Large intestine (tissue), 3 donors: ENCODE measurements at regions not wholly inside any gene's neighbourhood (a gene's known extent, or its start where the extent isn't known, plus 50 kb on each side); places are given as distances from the start of the nearest gene placed in this dataset.
A peak's percentile ranks its signal among the peaks of the same experiment; 100 is the strongest.

Experiments used
- DNase-seq, 2 donors: peaks; one replicate each; pipeline versions ENCODE4 v3.0.0 to v3.0.0-alpha.2; 2013
- H3K27ac ChIP-seq: one replicate; pipeline ENCODE4 v1.5.1; 2013; ENCODE audit warnings: low read length
- H3K27me3 ChIP-seq: 2 replicates; pipeline ENCODE4 v1.6.1; 2013; ENCODE audit warnings: low read length; ENCODE audit not compliant: control insufficient read depth, insufficient read depth
- H3K36me3 ChIP-seq: 2 replicates; pipeline ENCODE4 v1.6.1; 2013; ENCODE audit warnings: low read length; ENCODE audit not compliant: control insufficient read depth, insufficient read depth
- H3K4me1 ChIP-seq: one replicate; pipeline ENCODE4 v1.6.1; 2013; ENCODE audit warnings: low read length; ENCODE audit not compliant: control insufficient read depth, insufficient read depth
- H3K4me3 ChIP-seq: one replicate; pipeline ENCODE4 v1.5.1; 2013; ENCODE audit warnings: low read length
- H3K9me3 ChIP-seq: one replicate; pipeline ENCODE4 v1.6.1; 2013; ENCODE audit warnings: mild to moderate bottlenecking, low read depth, low read length, moderate library complexity; ENCODE audit not compliant: control insufficient read depth
- WGBS: methylation state at CpG from one replicate; pipeline ENCODE4 v1.1.5; 2013; ENCODE audit warnings: low lambda C conversion rate; ENCODE audit not compliant: insufficient coverage; 5-methylcytosine and 5-hydroxymethylcytosine counted together

DNA sequence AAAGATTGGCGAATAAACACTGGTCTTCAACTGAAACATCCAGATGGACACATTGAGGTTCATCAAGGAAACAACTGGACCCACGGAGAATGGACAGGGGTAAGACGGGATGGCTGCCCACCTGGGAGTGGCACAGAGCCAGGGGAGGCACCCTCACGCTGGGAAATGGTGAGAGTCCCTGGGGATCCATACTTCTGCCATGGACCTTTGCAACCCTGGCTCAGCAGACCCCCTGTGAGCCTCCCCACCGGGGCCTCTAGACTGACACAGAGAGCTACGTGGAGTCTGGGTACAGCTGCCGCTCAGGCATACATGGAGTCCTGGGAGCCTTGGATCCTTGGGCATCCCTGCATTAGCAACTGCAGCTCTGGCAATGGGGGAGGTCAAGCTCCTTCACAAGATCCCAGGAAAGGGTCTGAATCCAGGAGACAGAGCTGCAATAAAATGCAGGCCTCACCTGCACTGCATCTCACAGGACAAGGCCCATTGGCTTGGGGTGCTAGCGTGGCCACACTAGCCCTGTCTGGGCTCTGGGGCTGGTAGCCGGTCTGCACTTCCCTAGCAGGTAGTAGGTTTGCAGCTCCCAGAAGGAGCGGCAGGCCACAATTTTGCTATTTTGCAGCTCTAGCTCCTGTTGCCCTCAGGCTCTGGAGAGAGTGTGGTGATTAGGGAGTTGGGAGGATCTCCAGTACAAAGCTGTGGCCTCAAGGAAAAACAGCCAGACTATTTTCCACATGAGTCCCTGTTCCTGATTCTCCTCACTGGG lies 496.4 kb upstream of the LRRC4C start:
- Histone ChIP-seq H3K27me3 (no peaks in the 10 kb centered on the region), H3K4me3 (no peak overlapping the region), H3K36me3 (no peaks in the 10 kb centered on the region), H3K27ac (no peak overlapping the region), H3K9me3 (peaks cover 3% of the 10 kb centered on the region), H3K4me1 (no peaks in the 10 kb centered on the region)
- WGBS: no CpG with 5 or more reads among the region's 10 CpGs
- no peak for DNase-seq

- Histone ChIP-seq H3K4me3 (no peak overlapping the region), H3K9me3 (peaks cover 3% of the 10 kb centered on the region), H3K4me1 (no peaks in the 10 kb centered on the region), H3K27me3 (no peaks in the 10 kb centered on the region), H3K27ac (no peak overlapping the region), H3K36me3 (no peaks in the 10 kb centered on the region)
- no CpG with 5 or more reads among the region's 1 CpG for WGBS
- DNase-seq: peak in 1 of 2 donors; percentile 44
Measured at GRCh38 chr11:41963406-41963805, 504.0 kb upstream of the LRRC4C start.

- Histone ChIP-seq H3K4me3 (no peak overlapping the region), H3K36me3 (no peaks in the 10 kb centered on the region), H3K9me3 (no peaks in the 10 kb centered on the region), H3K27me3 (no peaks in the 10 kb centered on the region), H3K27ac (no peak overlapping the region), H3K4me1 (no peaks in the 10 kb centered on the region)
- no peak for DNase-seq
- WGBS: 100% methylated on average over 1 of the region's 1 CpG
Measured at GRCh38 chr11:41970681-41971080, 511.2 kb upstream of the LRRC4C start.

DNA sequence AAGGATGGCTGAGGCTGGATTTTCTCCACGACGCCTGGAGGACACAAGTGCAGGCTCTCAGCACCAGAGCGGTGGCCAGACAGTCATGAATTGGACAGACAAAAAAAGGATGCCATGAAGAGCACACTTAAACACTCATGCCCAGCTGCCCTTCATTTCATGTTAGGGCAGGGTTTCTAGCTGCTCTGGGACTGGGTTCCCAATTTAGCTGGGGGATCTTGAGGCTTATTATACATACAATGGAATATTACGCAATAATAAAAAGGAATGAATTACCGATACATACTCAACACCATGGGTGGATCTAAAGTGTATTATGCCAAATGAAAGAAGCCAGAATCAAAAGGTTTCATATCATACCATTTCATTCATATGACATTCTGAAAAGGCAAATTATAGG lies 512.1 kb upstream of the LRRC4C start:
- Histone ChIP-seq H3K4me1 (no peaks in the 10 kb centered on the region), H3K4me3 (no peak overlapping the region), H3K9me3 (no peaks in the 10 kb centered on the region), H3K27me3 (no peaks in the 10 kb centered on the region), H3K27ac (no peak overlapping the region), H3K36me3 (no peaks in the 10 kb centered on the region)
- DNase-seq: no peak
- no CpG with 5 or more reads among the region's 5 CpGs for WGBS

DNA sequence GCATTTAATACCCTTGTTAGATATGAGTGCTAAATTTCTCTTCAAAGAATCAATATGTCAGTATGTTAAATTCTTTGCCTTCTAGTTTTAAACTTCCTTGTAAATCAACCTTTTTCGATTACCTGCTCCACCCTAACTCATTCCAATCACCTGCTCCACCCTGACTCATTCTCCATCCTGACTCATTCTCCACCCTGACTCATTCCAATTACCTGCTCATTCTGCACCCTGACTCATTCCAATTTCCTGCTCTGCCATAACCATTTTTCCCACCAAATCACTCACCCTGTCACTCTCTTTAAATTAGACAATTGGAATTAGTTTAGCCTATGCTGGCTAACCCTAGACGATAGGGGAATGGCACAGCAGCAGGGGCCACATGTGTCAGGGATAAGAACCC lies 519.5 kb upstream of the LRRC4C start:
- Histone ChIP-seq H3K27me3 (no peaks in the 10 kb centered on the region), H3K27ac (no peak overlapping the region), H3K4me1 (no peaks in the 10 kb centered on the region), H3K9me3 (no peaks in the 10 kb centered on the region), H3K36me3 (no peaks in the 10 kb centered on the region), H3K4me3 (no peak overlapping the region)
- WGBS: 92% methylated on average over 2 of the region's 2 CpGs
- DNase-seq: no peak

DNA sequence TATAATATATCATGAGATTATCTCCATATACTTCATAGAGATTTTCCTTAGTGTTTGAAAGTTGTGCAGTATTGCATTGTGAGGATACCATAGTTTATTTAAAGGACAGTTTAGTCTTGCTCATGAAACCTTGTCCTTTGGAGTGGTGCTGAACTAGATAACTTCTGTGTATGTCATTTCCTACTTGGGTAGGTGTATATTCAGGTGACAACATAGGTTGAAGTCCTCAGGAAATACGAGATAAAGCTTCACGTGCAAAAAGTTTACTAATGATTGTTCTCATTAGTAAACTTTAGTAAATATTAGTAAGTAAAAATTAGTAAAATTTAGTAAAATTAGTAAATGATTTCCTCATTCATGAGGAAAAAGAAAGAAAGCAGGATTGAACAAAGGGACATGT lies 521.3 kb upstream of the LRRC4C start:
- H3K27ac ChIP-seq: peak overlapping the region; percentile 44
- DNase-seq: peak; percentile 54 to 81
- no CpG with 5 or more reads among the region's 2 CpGs for WGBS

DNA sequence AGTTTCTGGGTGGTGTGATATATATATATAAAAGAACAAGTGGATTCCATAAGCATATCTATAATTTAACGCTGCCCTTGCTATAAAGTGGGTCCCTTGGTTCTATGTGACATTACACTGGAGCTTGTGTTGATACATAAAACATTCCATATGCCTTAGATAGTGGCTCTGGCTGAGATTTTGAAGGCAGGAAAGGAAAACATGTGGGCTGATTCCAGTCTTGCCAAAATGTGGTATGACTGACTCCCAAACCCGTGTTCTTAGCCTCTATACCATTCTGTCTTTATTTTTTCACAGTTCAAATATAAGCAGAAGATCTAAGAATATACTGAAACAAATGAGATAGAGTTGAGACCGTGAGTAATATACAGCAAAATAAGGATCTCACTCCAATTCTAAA lies 522.8 kb upstream of the LRRC4C start:
- DNase-seq: no peak
- Histone ChIP-seq H3K9me3 (no peaks in the 10 kb centered on the region), H3K36me3 (no peaks in the 10 kb centered on the region), H3K4me3 (no peak overlapping the region), H3K27me3 (no peaks in the 10 kb centered on the region), H3K27ac (no peak overlapping the region), H3K4me1 (no peaks in the 10 kb centered on the region)
- 90% methylated on average over 2 of the region's 3 CpGs for WGBS

More for the DNA sequence above, 521.3 kb upstream of the LRRC4C start:
- Histone ChIP-seq H3K4me3 (no peak overlapping the region), H3K36me3 (no peaks in the 10 kb centered on the region), H3K4me1 (no peaks in the 10 kb centered on the region), H3K27me3 (no peaks in the 10 kb centered on the region), H3K9me3 (no peaks in the 10 kb centered on the region)

DNA sequence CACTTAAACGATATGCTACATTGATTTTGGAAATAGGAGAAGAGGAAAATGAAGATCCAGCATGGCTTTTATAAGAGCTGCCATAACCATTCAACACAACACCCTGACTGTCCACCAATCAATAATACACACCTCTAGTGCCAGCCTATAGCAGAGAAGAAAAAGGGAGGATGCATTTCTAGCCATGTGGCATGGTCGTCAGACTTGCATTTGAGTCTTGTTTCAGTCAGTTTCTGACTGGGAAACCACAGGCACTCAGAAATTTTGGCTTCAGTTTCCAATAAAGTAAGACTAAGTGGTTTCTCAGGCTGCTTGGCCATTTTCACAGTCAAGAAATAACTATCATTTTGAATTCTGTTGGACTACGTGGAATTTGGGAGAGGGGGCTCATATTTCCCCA lies 523.5 kb upstream of the LRRC4C start:
- H3K27me3 ChIP-seq: no peaks in the 10 kb centered on the region
- H3K9me3 ChIP-seq: no peaks in the 10 kb centered on the region
- no peaks in the 10 kb centered on the region for H3K36me3 ChIP-seq
- DNase-seq: no peak
- no peaks in the 10 kb centered on the region for H3K4me1 ChIP-seq
- WGBS: no CpG with 5 or more reads among the region's 3 CpGs
- H3K27ac ChIP-seq: no peak overlapping the region
- no peak overlapping the region for H3K4me3 ChIP-seq

DNA sequence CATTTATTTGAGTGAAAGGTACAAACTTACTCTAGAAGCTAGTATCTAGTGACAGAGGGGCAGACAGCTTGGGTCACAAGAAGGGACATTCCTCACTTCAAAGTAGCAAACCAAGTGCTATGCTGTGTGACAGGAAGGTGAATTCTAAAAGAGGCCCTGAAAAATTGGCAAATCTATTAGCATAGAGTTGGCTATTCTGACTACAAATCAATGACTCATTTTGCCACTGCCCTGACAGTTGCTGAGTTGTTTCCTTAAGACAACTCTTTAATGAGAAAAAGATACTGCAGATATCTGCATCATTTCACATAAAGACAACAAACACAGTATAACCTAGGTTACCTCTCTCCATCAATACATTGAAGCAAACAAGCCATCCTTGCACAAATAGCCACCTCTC lies 524.0 kb upstream of the LRRC4C start:
- no peak for DNase-seq
- H3K27ac ChIP-seq: no peak overlapping the region

GRCh38 chr11:41984023-41984422 lies 524.6 kb upstream of the LRRC4C start:
- H3K4me1 ChIP-seq: no peaks in the 10 kb centered on the region
- 88% methylated on average over 1 of the region's 2 CpGs for WGBS
- DNase-seq: peak in 1 of 2 donors; percentile 9
- H3K36me3 ChIP-seq: no peaks in the 10 kb centered on the region
- H3K4me3 ChIP-seq: no peak overlapping the region
- H3K27ac ChIP-seq: no peak overlapping the region
- no peaks in the 10 kb centered on the region for H3K9me3 ChIP-seq
- no peaks in the 10 kb centered on the region for H3K27me3 ChIP-seq

More for the DNA sequence above, 524.0 kb upstream of the LRRC4C start:
- no peaks in the 10 kb centered on the region for H3K27me3 ChIP-seq
- no peaks in the 10 kb centered on the region for H3K9me3 ChIP-seq
- no peaks in the 10 kb centered on the region for H3K36me3 ChIP-seq
- no peak overlapping the region for H3K4me3 ChIP-seq
- no peaks in the 10 kb centered on the region for H3K4me1 ChIP-seq

- Histone ChIP-seq H3K27ac (no peak overlapping the region), H3K36me3 (no peaks in the 10 kb centered on the region), H3K4me1 (no peaks in the 10 kb centered on the region), H3K9me3 (no peaks in the 10 kb centered on the region), H3K27me3 (no peaks in the 10 kb centered on the region), H3K4me3 (no peak overlapping the region)
- WGBS: no CpG with 5 or more reads among the region's 6 CpGs
- DNase-seq: no peak
Measured at GRCh38 chr11:41985799-41986198, 526.3 kb upstream of the LRRC4C start.
